Epithelial cell of esophagus (primary cell): ENCODE measurements at regions not wholly inside any gene's neighbourhood (a gene's known extent, or its start where the extent isn't known, plus 50 kb on each side); places are given as distances from the start of the nearest gene placed in this dataset.

Experiments
- DNase-seq: peaks from one replicate; pipeline ENCODE4 v3.0.0; 2010; ENCODE audit warnings: low read depth
- H3K4me3 ChIP-seq: 2 replicates; pipeline ENCODE4 v1.5.1; 2011; ENCODE audit warnings: mild to moderate bottlenecking, low read length, control low read depth
- CTCF ChIP-seq: IDR thresholded peaks from 2 replicates; pipeline ENCODE4 v1.5.1; 2011; ENCODE audit warnings: low read depth, mild to moderate bottlenecking, low read length, control low read depth, inconsistent platforms; ENCODE audit not compliant: insufficient read depth; ENCODE audit errors: missing control alignments

GRCh38 chr18:64645753-64646152, 496.9 kb upstream of the LINC00305 start:
- no peak overlapping the region for H3K4me3 ChIP-seq
- DNase-seq, result no peak
- no peak for TF ChIP-seq CTCF

- no peak for TF ChIP-seq CTCF
- H3K4me3 ChIP-seq, result no peak overlapping the region
- no peak for DNase-seq
Observed at GRCh38 chr18:64639536-64639935, 490.6 kb upstream of the LINC00305 start.

GRCh38 chr18:64620971-64621560, 472.2 kb upstream of the LINC00305 start:
- no peak for DNase-seq

GRCh38 chr18:64618390-64618789, 469.5 kb upstream of the LINC00305 start:
- H3K4me3 ChIP-seq, result no peak overlapping the region
- TF ChIP-seq CTCF, result no peak
- no peak for DNase-seq

More at GRCh38 chr18:64620971-64621560, 472.2 kb upstream of the LINC00305 start:
- no peak overlapping the region for H3K4me3 ChIP-seq
- no peak for TF ChIP-seq CTCF

GRCh38 chr18:64615021-64615420, 466.1 kb upstream of the LINC00305 start:
- no peak for TF ChIP-seq CTCF
- no peak for DNase-seq
- H3K4me3 ChIP-seq, result no peak overlapping the region

- no peak overlapping the region for H3K4me3 ChIP-seq
- TF ChIP-seq CTCF, result no peak
- DNase-seq, result no peak
Observed at GRCh38 chr18:64614446-64614845, 465.6 kb upstream of the LINC00305 start.

GRCh38 chr18:64592246-64592645, 443.4 kb upstream of the LINC00305 start:
- H3K4me3 ChIP-seq, result no peak overlapping the region
- DNase-seq, result no peak
- no peak for TF ChIP-seq CTCF
